ENCODE measurements at regions not wholly inside any gene's neighbourhood (a gene's known extent, or its start where the extent isn't known, plus 50 kb on each side); places are given as distances from the start of the nearest gene placed in this dataset.

DNA sequence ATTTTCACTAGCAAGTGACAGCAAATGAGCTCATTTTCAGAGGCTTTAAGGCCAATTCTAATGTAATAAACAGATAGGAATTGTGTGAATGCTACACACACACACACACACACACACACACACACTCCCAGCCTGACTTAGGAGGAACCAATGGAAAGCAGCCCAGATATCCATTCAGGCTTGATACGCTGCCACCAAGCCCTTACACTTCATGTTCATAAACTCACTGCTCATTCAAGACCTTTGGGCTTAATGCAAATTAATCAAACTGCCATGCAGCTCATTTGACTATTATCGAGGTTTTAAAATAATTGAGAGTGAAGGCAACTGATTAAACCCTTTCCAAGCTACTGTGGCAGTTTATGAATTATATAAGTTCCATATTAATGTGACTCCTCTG, 298.9 kb upstream of the NCKAP5 start:
- H3K9me3 Mint-ChIP-seq: no peaks in the 10 kb centered on the region

More for the DNA sequence above, 298.9 kb upstream of the NCKAP5 start:
- Histone ChIP-seq H3K79me1 (ENCODE audit: insufficient read depth, low read depth, low read length, poor library complexity, severe bottlenecking) (no peaks in the 10 kb centered on the region), H2AK5ac (ENCODE audit: insufficient read length, low read length) (no peak overlapping the region), H3K27me3 (ENCODE audit: insufficient read depth, low read length) (no peaks in the 10 kb centered on the region), H2BK20ac (ENCODE audit: low read depth, low read length, poor library complexity, severe bottlenecking) (no peak overlapping the region), H2AFZ (ENCODE audit: low read length) (no peak overlapping the region), H3K56ac (ENCODE audit: insufficient read length, low read depth, low read length) (no peak overlapping the region), H2BK15ac (ENCODE audit: low read depth, low read length) (no peak overlapping the region), H3K18ac (ENCODE audit: insufficient read length, low read depth, low read length) (no peak overlapping the region), H2BK5ac (ENCODE audit: insufficient read length, low read length) (no peak overlapping the region), H3K9me3 (ENCODE audit: control insufficient read depth, low read depth, low read length) (no peaks in the 10 kb centered on the region), H4K91ac (ENCODE audit: insufficient read length, low read depth, low read length) (no peak overlapping the region), H4K8ac (replicated peaks; ENCODE audit: insufficient read length, low read depth, low read length) (no peak overlapping the region), H2BK12ac (ENCODE audit: insufficient read length, low read depth, low read length) (no peak overlapping the region), H2BK120ac (ENCODE audit: low read depth, low read length, poor library complexity, severe bottlenecking) (no peak overlapping the region), H3K9ac (ENCODE audit: extremely low read depth, insufficient read length, low read length) (no peak overlapping the region), H4K20me1 (ENCODE audit: control insufficient read depth, insufficient read depth, insufficient read length) (no peaks in the 10 kb centered on the region), H3T11ph (ENCODE audit: low read length) (no peak overlapping the region), H3K4ac (ENCODE audit: low read depth, low read length) (no peak overlapping the region), H3K4me1 (ENCODE audit: insufficient read depth, low read length) (no peaks in the 10 kb centered on the region), H3K14ac (ENCODE audit: insufficient read depth, low read length) (no peak overlapping the region), H3K79me2 (ENCODE audit: insufficient read depth, low read length) (no peaks in the 10 kb centered on the region), H3K23me2 (ENCODE audit: insufficient read length, low read depth, low read length, poor library complexity, severe bottlenecking) (no peaks in the 10 kb centered on the region), H3K23ac (ENCODE audit: insufficient read length, low read depth, low read length) (no peak overlapping the region), H4K5ac (ENCODE audit: insufficient read length, low read depth, low read length) (no peak overlapping the region), H3K27ac (ENCODE audit: insufficient read length, low read depth, low read length) (no peak overlapping the region), H3K4me2 (ENCODE audit: insufficient read depth, insufficient read length, low read length) (no peak overlapping the region)
- Mint-ChIP-seq H3K4me1 (no peaks in the 10 kb centered on the region), H3K36me3 (ENCODE audit: insufficient read depth in 1 of 3, low read depth in 3 of 3) (no peaks in the 10 kb centered on the region), H3K27me3 (ENCODE audit: low read depth) (peaks cover 3% of the 10 kb centered on the region), H3K4me3 (no peak overlapping the region), H3K27ac (no peak overlapping the region)
- WGBS (ENCODE audit: extremely low coverage, insufficient read length, low lambda C conversion rate): no CpG with 5 or more reads among the region's 2 CpGs
- TF ChIP-seq CTCF (conservative IDR thresholded peaks at IDR 0.05): no peak
- no peak for DNase-seq
